HL-60 (cell line): ENCODE measurements at regions not wholly inside any gene's neighbourhood (a gene's known extent, or its start where the extent isn't known, plus 50 kb on each side); places are given as distances from the start of the nearest gene placed in this dataset.

Experiments used
- DNase-seq, 2 experiments: peaks; one replicate each; pipeline ENCODE4 v3.0.0-alpha.2; 2010 to 2020; ENCODE audit warnings: low read depth in 1 of 2, low spot score in 1 of 2
- H3K27ac ChIP-seq: fragments of 250-450 bp; sonication (Bioruptor Pico); replicated peaks from 2 replicates; pipeline ENCODE4 v1.5.1; 2020; ENCODE audit warnings: mild to moderate bottlenecking, moderate library complexity
- H3K27me3 ChIP-seq: fragments of 250-450 bp; sonication (Bioruptor Pico); 2 replicates; pipeline ENCODE4 v1.5.1; 2021; ENCODE audit warnings: mild to moderate bottlenecking, moderate library complexity; ENCODE audit not compliant: insufficient read depth, poor library complexity, severe bottlenecking
- H3K4me3 ChIP-seq: replicated peaks from 2 replicates; pipeline ENCODE4 v1.5.1; 2011; ENCODE audit warnings: mild to moderate bottlenecking, control low read depth, low read length; ENCODE audit not compliant: insufficient read depth
- GABPA ChIP-seq: IDR thresholded peaks from 2 replicates; pipeline ENCODE4 v1.6.1; 2012; ENCODE audit warnings: low read depth
- POLR2AphosphoS5 ChIP-seq: IDR thresholded peaks from 2 replicates; pipeline ENCODE4 v1.6.1; 2012; ENCODE audit warnings: low read depth
- SPI1 ChIP-seq: IDR thresholded peaks from 2 replicates; pipeline ENCODE4 v1.6.1; 2012; ENCODE audit warnings: low read depth, mild to moderate bottlenecking, borderline replicate concordance
- TF ChIP-seq, protein P1 (sequence below): IDR thresholded peaks from one replicate; pipeline ENCODE4 v1.5.1; 2011; ENCODE audit warnings: low read length, control low read depth, inconsistent platforms; ENCODE audit not compliant: insufficient read depth
- TF ChIP-seq, protein P2 (sequence below): IDR thresholded peaks from 2 replicates; pipeline ENCODE4 v1.6.1; 2012; ENCODE audit warnings: low read depth; ENCODE audit not compliant: insufficient replicate concordance

DNA sequence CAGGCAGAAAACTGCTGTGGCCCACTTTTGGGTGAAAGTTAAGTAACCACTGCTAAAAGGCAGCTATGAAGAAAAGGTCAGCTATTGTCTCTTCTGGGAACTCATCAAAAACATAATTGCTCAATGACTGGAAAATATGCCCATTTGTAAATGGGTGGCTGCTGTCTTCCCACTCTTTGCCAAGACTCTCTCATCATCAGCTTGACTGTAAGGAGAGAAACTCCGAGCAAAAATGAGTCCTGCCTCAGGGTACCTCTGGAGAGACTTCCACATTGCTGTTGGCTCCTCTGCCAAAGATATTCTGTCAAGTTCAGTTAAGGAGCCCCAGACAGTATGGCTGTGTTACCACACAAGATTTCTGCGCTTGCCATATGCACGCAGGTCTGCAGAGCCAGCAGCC, 138.7 kb downstream of the BBOX1 start:
- Histone ChIP-seq H3K27me3 (no peaks in the 10 kb centered on the region), H3K27ac (no peak overlapping the region), H3K4me3 (no peak overlapping the region)
- DNase-seq, result no peak
- TF ChIP-seq, protein P1, sequence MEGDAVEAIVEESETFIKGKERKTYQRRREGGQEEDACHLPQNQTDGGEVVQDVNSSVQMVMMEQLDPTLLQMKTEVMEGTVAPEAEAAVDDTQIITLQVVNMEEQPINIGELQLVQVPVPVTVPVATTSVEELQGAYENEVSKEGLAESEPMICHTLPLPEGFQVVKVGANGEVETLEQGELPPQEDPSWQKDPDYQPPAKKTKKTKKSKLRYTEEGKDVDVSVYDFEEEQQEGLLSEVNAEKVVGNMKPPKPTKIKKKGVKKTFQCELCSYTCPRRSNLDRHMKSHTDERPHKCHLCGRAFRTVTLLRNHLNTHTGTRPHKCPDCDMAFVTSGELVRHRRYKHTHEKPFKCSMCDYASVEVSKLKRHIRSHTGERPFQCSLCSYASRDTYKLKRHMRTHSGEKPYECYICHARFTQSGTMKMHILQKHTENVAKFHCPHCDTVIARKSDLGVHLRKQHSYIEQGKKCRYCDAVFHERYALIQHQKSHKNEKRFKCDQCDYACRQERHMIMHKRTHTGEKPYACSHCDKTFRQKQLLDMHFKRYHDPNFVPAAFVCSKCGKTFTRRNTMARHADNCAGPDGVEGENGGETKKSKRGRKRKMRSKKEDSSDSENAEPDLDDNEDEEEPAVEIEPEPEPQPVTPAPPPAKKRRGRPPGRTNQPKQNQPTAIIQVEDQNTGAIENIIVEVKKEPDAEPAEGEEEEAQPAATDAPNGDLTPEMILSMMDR, result no peak
- TF ChIP-seq GABPA (no peak), SPI1 (no peak), POLR2AphosphoS5 (no peak)
- TF ChIP-seq, protein P2, sequence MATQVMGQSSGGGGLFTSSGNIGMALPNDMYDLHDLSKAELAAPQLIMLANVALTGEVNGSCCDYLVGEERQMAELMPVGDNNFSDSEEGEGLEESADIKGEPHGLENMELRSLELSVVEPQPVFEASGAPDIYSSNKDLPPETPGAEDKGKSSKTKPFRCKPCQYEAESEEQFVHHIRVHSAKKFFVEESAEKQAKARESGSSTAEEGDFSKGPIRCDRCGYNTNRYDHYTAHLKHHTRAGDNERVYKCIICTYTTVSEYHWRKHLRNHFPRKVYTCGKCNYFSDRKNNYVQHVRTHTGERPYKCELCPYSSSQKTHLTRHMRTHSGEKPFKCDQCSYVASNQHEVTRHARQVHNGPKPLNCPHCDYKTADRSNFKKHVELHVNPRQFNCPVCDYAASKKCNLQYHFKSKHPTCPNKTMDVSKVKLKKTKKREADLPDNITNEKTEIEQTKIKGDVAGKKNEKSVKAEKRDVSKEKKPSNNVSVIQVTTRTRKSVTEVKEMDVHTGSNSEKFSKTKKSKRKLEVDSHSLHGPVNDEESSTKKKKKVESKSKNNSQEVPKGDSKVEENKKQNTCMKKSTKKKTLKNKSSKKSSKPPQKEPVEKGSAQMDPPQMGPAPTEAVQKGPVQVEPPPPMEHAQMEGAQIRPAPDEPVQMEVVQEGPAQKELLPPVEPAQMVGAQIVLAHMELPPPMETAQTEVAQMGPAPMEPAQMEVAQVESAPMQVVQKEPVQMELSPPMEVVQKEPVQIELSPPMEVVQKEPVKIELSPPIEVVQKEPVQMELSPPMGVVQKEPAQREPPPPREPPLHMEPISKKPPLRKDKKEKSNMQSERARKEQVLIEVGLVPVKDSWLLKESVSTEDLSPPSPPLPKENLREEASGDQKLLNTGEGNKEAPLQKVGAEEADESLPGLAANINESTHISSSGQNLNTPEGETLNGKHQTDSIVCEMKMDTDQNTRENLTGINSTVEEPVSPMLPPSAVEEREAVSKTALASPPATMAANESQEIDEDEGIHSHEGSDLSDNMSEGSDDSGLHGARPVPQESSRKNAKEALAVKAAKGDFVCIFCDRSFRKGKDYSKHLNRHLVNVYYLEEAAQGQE, result no peak

DNA sequence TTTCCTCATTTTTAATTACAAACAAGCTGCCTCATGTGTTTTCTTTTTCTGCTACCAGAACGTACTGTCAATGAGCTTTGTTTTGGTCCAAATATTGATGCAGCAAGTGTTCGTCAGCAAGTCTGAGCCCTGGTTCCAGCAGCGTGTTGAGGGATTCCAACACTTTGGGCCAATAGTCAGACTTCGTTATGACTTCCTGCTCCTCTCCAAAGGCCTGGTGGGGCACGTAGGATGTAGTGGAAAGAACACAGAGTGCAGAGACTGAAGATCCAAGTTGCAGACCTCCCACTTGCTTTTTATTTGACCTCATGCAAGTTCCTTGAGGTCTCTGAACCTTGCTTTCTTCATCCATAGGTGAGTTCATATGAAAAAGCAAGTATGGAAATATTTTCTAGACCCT, 138.2 kb downstream of the BBOX1 start:
- DNase-seq, result no peak
- H3K27me3 ChIP-seq, result no peaks in the 10 kb centered on the region

More for the DNA sequence above, 138.2 kb downstream of the BBOX1 start:
- Histone ChIP-seq H3K4me3 (no peak overlapping the region), H3K27ac (no peak overlapping the region)
- TF ChIP-seq SPI1 (no peak), POLR2AphosphoS5 (no peak), GABPA (no peak)
- TF ChIP-seq, protein P2, result no peak
- TF ChIP-seq, protein P1, result no peak
